ENCODE measurements at regions not wholly inside any gene's neighbourhood (a gene's known extent, or its start where the extent isn't known, plus 50 kb on each side); places are given as distances from the start of the nearest gene placed in this dataset.

GRCh38 chr11:33543823-33544222, 156.8 kb downstream of the C11orf91 start:
- H3K27ac ChIP-seq (ENCODE audit: low read depth, low read length, poor library complexity, severe bottlenecking), result no peak overlapping the region
- BruUV-seq (replicated peaks), result no TSS peak
- ChIA-PET POLR2A (ENCODE audit: low non-redundant PET) (interaction anchor here (0.6 kb wide), 1 partner anchor 826 kb away, joined by 3 read pairs; no protein-coding TSS in a partner anchor), CTCF (interaction anchor here (0.6 to 3.5 kb wide), 2 partner anchors 199 to 286 kb away, joined by 3 to 24 read pairs; no protein-coding TSS in a partner anchor)
- H3K4me3 ChIP-seq (ENCODE audit: low read depth, low read length, poor library complexity, severe bottlenecking), result no peak overlapping the region
- TF ChIP-seq EZH2 (IDR thresholded peaks at IDR 0.05; ENCODE audit: borderline replicate concordance, low read depth, low read length, poor library complexity, severe bottlenecking) (no peak), CTCF (conservative IDR thresholded peaks at IDR 0.05; ENCODE audit: low read depth, low read length) (no peak)
- H3K27me3 ChIP-seq (replicated peaks; ENCODE audit: insufficient read depth, low read depth, low read length, poor library complexity), result peaks cover 48% of the 10 kb centered on the region
- DNase-seq (ENCODE audit: low spot score), result no peak
- no peaks in the 10 kb centered on the region for H3K36me3 ChIP-seq (ENCODE audit: insufficient read depth, low read length, poor library complexity, severe bottlenecking)
- no peaks in the 10 kb centered on the region for H3K4me1 ChIP-seq (ENCODE audit: insufficient read depth, low read length, poor library complexity, severe bottlenecking)
- intact Hi-C loops (cut with micrococcal nuclease; ENCODE audit: unreplicated experiment), result loop anchor here (1.0 to 5.0 kb wide), 4 partner anchors 144 to 283 kb away; no protein-coding TSS in a partner anchor
- no peaks in the 10 kb centered on the region for H3K9me3 ChIP-seq (ENCODE audit: low read depth, low read length, poor library complexity, severe bottlenecking)

GRCh38 chr11:33542921-33543320, 157.7 kb downstream of the C11orf91 start:
- DNase-seq (ENCODE audit: low spot score), result peak; percentile 80
- ChIA-PET CTCF (interaction anchor here (0.6 to 3.5 kb wide), 2 partner anchors 200 to 287 kb away, joined by 3 to 24 read pairs; no protein-coding TSS in a partner anchor), POLR2A (ENCODE audit: low non-redundant PET) (no interaction called here)
- no peak overlapping the region for H3K27ac ChIP-seq (ENCODE audit: low read depth, low read length, poor library complexity, severe bottlenecking)
- BruUV-seq (replicated peaks), result no TSS peak
- no peaks in the 10 kb centered on the region for H3K9me3 ChIP-seq (ENCODE audit: low read depth, low read length, poor library complexity, severe bottlenecking)
- no peaks in the 10 kb centered on the region for H3K36me3 ChIP-seq (ENCODE audit: insufficient read depth, low read length, poor library complexity, severe bottlenecking)
- no peak overlapping the region for H3K4me3 ChIP-seq (ENCODE audit: low read depth, low read length, poor library complexity, severe bottlenecking)
- H3K27me3 ChIP-seq (replicated peaks; ENCODE audit: insufficient read depth, low read depth, low read length, poor library complexity), result peaks cover 43% of the 10 kb centered on the region
- no peaks in the 10 kb centered on the region for H3K4me1 ChIP-seq (ENCODE audit: insufficient read depth, low read length, poor library complexity, severe bottlenecking)
- TF ChIP-seq CTCF (conservative IDR thresholded peaks at IDR 0.05; ENCODE audit: low read depth, low read length) (peak; percentile 94), EZH2 (IDR thresholded peaks at IDR 0.05; ENCODE audit: borderline replicate concordance, low read depth, low read length, poor library complexity, severe bottlenecking) (no peak)
- intact Hi-C loops (cut with micrococcal nuclease; ENCODE audit: unreplicated experiment), result loop anchor here (1.0 to 5.0 kb wide), 4 partner anchors 145 to 284 kb away; no protein-coding TSS in a partner anchor

- no peaks in the 10 kb centered on the region for H3K9me3 ChIP-seq (ENCODE audit: low read depth, low read length, poor library complexity, severe bottlenecking)
- CTCF ChIA-PET, result interaction anchor here (0.6 to 3.5 kb wide), 3 partner anchors 20 to 201 kb away, joined by 3 to 24 read pairs (median 13); no protein-coding TSS in a partner anchor
- H3K4me1 ChIP-seq (ENCODE audit: insufficient read depth, low read length, poor library complexity, severe bottlenecking), result no peaks in the 10 kb centered on the region
- intact Hi-C loops (cut with micrococcal nuclease; ENCODE audit: unreplicated experiment), result loop anchor here (5.0 kb wide), 1 partner anchor 286 kb away; no protein-coding TSS in a partner anchor
- no peak for DNase-seq (ENCODE audit: low spot score)
- POLR2A ChIA-PET (ENCODE audit: low non-redundant PET), result no interaction called here
- TF ChIP-seq EZH2 (IDR thresholded peaks at IDR 0.05; ENCODE audit: borderline replicate concordance, low read depth, low read length, poor library complexity, severe bottlenecking), result no peak
- no peak for TF ChIP-seq CTCF (conservative IDR thresholded peaks at IDR 0.05; ENCODE audit: low read depth, low read length)
- no peaks in the 10 kb centered on the region for H3K36me3 ChIP-seq (ENCODE audit: insufficient read depth, low read length, poor library complexity, severe bottlenecking)
- peaks cover 45% of the 10 kb centered on the region for H3K27me3 ChIP-seq (replicated peaks; ENCODE audit: insufficient read depth, low read depth, low read length, poor library complexity)
- no TSS peak for BruUV-seq (replicated peaks)
- H3K27ac ChIP-seq (ENCODE audit: low read depth, low read length, poor library complexity, severe bottlenecking), result no peak overlapping the region
- no peak overlapping the region for H3K4me3 ChIP-seq (ENCODE audit: low read depth, low read length, poor library complexity, severe bottlenecking)
Observed at GRCh38 chr11:33540946-33541915, 159.4 kb downstream of the C11orf91 start.

Data from A673 (cell line).